GM12874 (cell line): ENCODE measurements at regions not wholly inside any gene's neighbourhood (a gene's known extent, or its start where the extent isn't known, plus 50 kb on each side); places are given as distances from the start of the nearest gene placed in this dataset.

ENCODE experiments used
- CTCF ChIP-seq: IDR thresholded peaks from 2 replicates; pipeline ENCODE4 v1.5.1; 2011; ENCODE audit warnings: low read depth, mild to moderate bottlenecking, control low read depth, low read length, moderate library complexity; ENCODE audit not compliant: insufficient read depth

DNA sequence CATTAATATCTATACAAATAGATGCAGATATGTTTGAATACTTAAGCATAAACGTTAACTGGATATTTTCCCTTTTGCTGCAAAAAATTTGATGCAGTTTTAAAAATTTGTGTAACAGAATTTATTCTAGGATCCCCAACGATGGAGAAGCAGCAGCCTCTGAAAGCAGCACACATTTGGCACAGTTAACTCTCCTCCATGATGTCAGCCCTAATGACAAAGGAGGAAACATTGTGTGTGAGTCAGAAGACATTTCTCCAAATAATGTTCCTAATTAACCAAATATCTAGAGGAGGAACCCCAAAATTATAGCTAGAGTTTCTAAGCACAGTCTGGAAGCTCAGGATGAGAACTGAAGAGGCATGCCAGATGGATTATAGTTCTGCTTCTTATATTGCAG lies 281.9 kb upstream of the MAD2L1 start:
- no peak for TF ChIP-seq CTCF

- no peak for TF ChIP-seq CTCF
Measured at GRCh38 chr4:120331486-120332370, 265.1 kb upstream of the MAD2L1 start.

GRCh38 chr4:120329386-120329785 lies 262.7 kb upstream of the MAD2L1 start:
- TF ChIP-seq CTCF = no peak

DNA sequence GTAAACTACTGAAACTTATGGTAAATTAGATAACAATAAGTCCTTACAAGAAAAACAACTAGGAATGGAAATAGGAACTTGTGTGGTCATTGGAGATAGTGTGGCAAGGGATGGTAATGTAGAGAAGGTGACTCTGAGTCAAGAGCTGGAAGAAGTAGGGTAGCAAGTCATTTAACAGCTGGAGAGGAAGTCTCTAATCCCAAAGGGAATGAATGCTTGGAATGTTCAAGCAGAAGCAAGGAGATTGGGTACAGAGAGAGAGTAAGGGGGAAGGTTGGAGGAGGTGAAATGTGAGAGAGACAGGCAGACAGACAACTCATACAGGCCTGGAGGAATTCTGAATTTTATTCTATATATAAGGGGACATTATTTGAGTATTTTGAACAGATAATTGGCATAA lies 260.6 kb upstream of the MAD2L1 start:
- no peak for TF ChIP-seq CTCF

DNA sequence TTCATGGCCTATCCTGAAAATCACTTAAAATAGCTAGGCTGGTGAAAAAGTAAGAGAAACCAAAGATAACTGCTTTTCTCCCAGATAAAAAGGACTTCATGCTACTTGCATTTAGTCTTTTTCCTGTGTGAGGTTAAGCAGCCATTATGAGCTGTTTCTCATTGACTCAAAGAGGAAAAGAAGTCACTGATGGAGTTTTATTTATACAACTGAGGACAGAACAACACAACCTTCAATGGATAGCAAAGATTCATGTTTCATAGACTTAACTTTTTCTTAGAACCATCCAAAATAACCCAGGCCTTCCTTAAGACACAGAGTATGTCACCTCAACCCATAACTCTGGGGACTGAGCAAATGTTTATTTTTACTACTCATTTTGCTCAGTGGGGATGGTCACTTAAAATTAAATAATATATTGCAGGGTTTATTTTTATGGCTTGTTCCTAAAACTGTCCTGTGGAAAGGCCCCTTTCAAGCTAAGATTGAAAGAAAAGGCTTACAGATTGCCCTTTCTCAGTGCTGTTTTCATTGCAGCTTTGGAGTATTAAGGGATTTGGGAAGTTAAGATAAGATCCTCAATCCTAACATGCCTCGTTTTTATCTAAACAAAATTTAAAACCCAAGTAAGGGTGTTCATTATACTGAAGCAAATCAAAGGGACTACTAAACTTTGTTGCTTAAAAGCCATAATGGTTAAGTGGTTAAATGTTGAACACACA lies 252.6 kb upstream of the MAD2L1 start:
- TF ChIP-seq CTCF = no peak

GRCh38 chr4:120318196-120318846 lies 251.7 kb upstream of the MAD2L1 start:
- TF ChIP-seq CTCF = no peak

- no peak for TF ChIP-seq CTCF
Measured at GRCh38 chr4:120317713-120318112, 251.1 kb upstream of the MAD2L1 start.
